NCI-H2171 (cell line): ENCODE measurements at regions not wholly inside any gene's neighbourhood (a gene's known extent, or its start where the extent isn't known, plus 50 kb on each side); places are given as distances from the start of the nearest gene placed in this dataset.

ENCODE experiments used
- DNase-seq: peaks from one replicate; lab custom pipeline; 2025; lab: John Stamatoyannopoulos, UW

GRCh38 chr9:134967547-134967930 is 49.8 kb upstream of the FCN1 start:
- no peak for DNase-seq

- DNase-seq = peak; percentile 39
These were observed 50.5 kb upstream of the FCN1 start for GRCh38 chr9:134968011-134968822.

- no peak for DNase-seq
These were observed 51.0 kb upstream of the FCN1 start for GRCh38 chr9:134968823-134969090.

GRCh38 chr9:134969156-134970045 is 51.7 kb upstream of the FCN1 start:
- no peak for DNase-seq

- no peak for DNase-seq
These were observed 52.5 kb upstream of the FCN1 start for GRCh38 chr9:134970198-134970597.

- DNase-seq = no peak
These were observed 53.0 kb upstream of the FCN1 start for GRCh38 chr9:134970719-134971118.

GRCh38 chr9:134971196-134971595 is 53.5 kb upstream of the FCN1 start:
- no peak for DNase-seq

GRCh38 chr9:134971696-134972095 is 54.0 kb upstream of the FCN1 start:
- DNase-seq = no peak

- no peak for DNase-seq
These were observed 54.4 kb upstream of the FCN1 start for GRCh38 chr9:134972140-134972539.

- DNase-seq = no peak
These were observed 57.5 kb upstream of the FCN1 start for GRCh38 chr9:134975253-134975652.

GRCh38 chr9:134976403-134976802 is 58.7 kb upstream of the FCN1 start:
- DNase-seq = no peak

GRCh38 chr9:134978272-134978671 is 60.6 kb upstream of the FCN1 start:
- no peak for DNase-seq

GRCh38 chr9:134980516-134980915 is 62.8 kb upstream of the FCN1 start:
- DNase-seq = no peak

GRCh38 chr9:134980991-134981390 is 63.3 kb upstream of the FCN1 start:
- no peak for DNase-seq

GRCh38 chr9:134981829-134982228 is 64.1 kb upstream of the FCN1 start:
- DNase-seq = no peak

GRCh38 chr9:134982311-134982710 is 64.6 kb upstream of the FCN1 start:
- DNase-seq = no peak

- no peak for DNase-seq
These were observed 65.4 kb upstream of the FCN1 start for GRCh38 chr9:134983074-134983473.

GRCh38 chr9:134983506-134984371 is 66.0 kb upstream of the FCN1 start:
- no peak for DNase-seq

GRCh38 chr9:134984372-134985265 is 66.9 kb upstream of the FCN1 start:
- no peak for DNase-seq

GRCh38 chr9:134985451-134985850 is 67.7 kb upstream of the FCN1 start:
- no peak for DNase-seq

GRCh38 chr9:134986957-134987356 is 69.2 kb upstream of the FCN1 start:
- no peak for DNase-seq
